ENCODE measurements at regions not wholly inside any gene's neighbourhood (a gene's known extent, or its start where the extent isn't known, plus 50 kb on each side); places are given as distances from the start of the nearest gene placed in this dataset.

DNA sequence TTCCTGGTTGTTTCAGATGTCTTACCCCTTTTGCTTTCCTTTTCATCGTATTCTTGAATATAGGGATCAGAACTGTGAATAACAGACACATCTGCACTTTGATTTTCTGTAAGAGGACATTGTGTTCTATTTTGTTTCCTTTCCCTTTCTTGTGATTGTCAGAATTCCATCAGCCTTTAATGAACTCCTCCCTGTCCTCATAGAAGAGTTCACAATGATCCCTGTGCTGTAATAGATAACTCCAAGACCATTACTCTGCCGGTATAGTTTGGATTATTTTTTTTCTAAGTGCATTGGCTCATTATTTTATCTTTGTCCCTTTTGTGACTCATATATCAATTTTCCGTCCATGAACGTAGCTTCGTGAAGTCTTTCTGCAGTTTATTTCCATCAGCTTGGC is 59.7 kb upstream of the PRDM8 start:
- TF ChIP-seq POLR2AphosphoS5 (IDR thresholded peaks at IDR 0.05) = no peak
- TF ChIP-seq, protein P1, sequence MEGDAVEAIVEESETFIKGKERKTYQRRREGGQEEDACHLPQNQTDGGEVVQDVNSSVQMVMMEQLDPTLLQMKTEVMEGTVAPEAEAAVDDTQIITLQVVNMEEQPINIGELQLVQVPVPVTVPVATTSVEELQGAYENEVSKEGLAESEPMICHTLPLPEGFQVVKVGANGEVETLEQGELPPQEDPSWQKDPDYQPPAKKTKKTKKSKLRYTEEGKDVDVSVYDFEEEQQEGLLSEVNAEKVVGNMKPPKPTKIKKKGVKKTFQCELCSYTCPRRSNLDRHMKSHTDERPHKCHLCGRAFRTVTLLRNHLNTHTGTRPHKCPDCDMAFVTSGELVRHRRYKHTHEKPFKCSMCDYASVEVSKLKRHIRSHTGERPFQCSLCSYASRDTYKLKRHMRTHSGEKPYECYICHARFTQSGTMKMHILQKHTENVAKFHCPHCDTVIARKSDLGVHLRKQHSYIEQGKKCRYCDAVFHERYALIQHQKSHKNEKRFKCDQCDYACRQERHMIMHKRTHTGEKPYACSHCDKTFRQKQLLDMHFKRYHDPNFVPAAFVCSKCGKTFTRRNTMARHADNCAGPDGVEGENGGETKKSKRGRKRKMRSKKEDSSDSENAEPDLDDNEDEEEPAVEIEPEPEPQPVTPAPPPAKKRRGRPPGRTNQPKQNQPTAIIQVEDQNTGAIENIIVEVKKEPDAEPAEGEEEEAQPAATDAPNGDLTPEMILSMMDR (IDR thresholded peaks at IDR 0.05) = no peak
- no peak for TF ChIP-seq EP300 (IDR thresholded peaks at IDR 0.05)
- TF ChIP-seq POLR2A (IDR thresholded peaks at IDR 0.05) = no peak
- WGBS, 5 donors = 83 to 91% (median 87%) methylated on average over 5 of the region's 5 CpGs
- H3K27me3 ChIP-seq = no peaks in the 10 kb centered on the region
- intact Hi-C loops (cut with DNase I; ENCODE audit: low total_unique reads) = no loop called here
- no peaks in the 10 kb centered on the region for H3K36me3 ChIP-seq
- H3K4me3 ChIP-seq = no peak overlapping the region
- DNase-seq = no peak
- peaks cover 0 to 11% (median 3%) of the 10 kb centered on the region in 4 donors for H3K4me1 ChIP-seq
- H3K27ac ChIP-seq = no peak overlapping the region
- H3K9me3 ChIP-seq = no peaks in the 10 kb centered on the region

DNA sequence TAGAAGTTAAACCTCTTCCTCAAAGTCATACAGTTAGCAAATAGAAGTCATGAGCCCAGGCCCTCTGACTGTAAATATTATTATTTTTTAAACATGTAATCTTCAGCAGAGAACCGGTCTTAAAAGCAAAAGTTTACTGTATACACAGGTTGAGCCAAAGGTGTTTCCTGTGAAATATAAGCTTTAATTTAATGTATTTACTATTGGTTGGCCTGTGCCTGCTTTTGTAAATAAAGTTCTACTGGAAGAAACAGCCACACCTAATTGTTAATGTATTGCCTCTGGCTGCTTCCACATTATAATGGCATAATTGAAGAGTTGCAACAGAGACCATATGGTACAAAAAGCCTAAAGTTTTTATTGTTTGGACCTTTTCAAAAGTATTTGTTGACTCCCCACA is 61.0 kb upstream of the PRDM8 start:
- H3K36me3 ChIP-seq = no peaks in the 10 kb centered on the region
- DNase-seq = no peak
- 17 to 52% (median 35%) methylated on average over 1 of the region's 1 CpG for WGBS, 5 donors
- intact Hi-C loops (cut with DNase I; ENCODE audit: low total_unique reads) = no loop called here
- TF ChIP-seq EP300 (IDR thresholded peaks at IDR 0.05) = no peak
- peaks cover 0 to 11% (median 3%) of the 10 kb centered on the region in 4 donors for H3K4me1 ChIP-seq
- H3K27ac ChIP-seq = no peak overlapping the region
- H3K27me3 ChIP-seq = no peaks in the 10 kb centered on the region
- H3K4me3 ChIP-seq = no peak overlapping the region
- H3K9me3 ChIP-seq = no peaks in the 10 kb centered on the region

DNA sequence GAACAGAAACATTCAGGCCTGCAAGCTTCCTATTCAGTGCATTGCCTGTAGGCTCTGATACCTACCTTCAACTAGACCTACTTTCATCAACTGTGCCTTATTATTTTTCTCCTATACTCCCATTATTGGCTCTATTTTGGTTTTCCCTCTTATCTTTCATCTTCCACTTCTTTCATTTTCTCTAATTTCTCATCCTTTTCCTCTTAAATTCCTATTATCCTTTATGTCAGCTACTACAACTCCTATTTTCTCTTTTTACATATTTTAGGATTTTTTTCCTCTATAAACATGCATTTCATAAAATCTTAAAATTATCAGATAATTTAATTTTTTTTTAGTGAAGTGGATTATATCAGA is 61.6 kb upstream of the PRDM8 start:
- no peak for DNase-seq
- H3K4me1 ChIP-seq = peaks cover 0 to 11% (median 3%) of the 10 kb centered on the region in 4 donors
- intact Hi-C loops (cut with DNase I; ENCODE audit: low total_unique reads) = no loop called here
- TF ChIP-seq POLR2AphosphoS5 (IDR thresholded peaks at IDR 0.05) (no peak), EP300 (IDR thresholded peaks at IDR 0.05) (no peak)
- no peaks in the 10 kb centered on the region for H3K36me3 ChIP-seq
- no peak overlapping the region for H3K27ac ChIP-seq
- no peaks in the 10 kb centered on the region for H3K9me3 ChIP-seq
- no peak overlapping the region for H3K4me3 ChIP-seq
- H3K27me3 ChIP-seq = no peaks in the 10 kb centered on the region

DNA sequence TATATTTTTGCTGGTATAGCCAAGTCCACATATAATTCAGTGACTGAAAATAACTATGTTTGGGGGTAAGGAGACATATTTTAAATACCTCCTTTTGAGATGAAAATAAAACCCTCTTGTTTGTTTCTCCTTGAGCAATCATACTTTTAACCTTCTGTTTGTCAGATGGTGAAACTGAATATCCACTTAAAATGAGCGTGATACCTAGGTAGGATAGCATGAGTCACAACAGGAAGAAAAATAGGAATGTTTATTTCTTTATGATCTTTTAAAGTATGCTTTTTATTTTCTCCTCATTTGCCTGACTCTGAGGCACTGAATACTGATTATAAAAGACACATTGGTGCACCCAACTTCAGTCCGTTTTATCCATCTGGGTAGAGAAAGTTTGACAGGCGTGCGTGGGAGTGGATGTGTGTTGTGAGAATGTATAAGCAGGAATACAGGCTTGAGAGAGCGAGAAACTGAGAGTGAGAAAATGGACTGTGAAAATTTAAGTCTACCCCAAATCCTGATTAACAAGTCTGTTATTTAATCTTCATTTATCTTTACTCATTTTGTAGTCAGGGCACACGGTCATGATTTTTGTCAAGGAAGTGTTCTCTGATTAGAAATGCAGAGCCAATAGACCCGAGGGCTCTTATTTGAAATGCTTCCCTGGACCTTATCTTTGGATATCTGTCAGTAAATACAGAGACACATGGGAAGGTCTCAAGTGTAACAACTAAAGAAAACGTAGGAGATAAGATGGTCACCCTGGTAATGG is 62.1 kb upstream of the ANTXR2 start:
- H3K36me3 ChIP-seq = no peaks in the 10 kb centered on the region
- 63 to 75% (median 68%) methylated on average over 8 of the region's 8 CpGs for WGBS, 5 donors
- H3K4me1 ChIP-seq = peaks cover 0 to 11% (median 3%) of the 10 kb centered on the region in 4 donors
- no peak overlapping the region for H3K27ac ChIP-seq
- DNase-seq = no peak
- H3K27me3 ChIP-seq = no peaks in the 10 kb centered on the region
- no peak overlapping the region for H3K4me3 ChIP-seq
- intact Hi-C loops (cut with DNase I; ENCODE audit: low total_unique reads) = no loop called here
- TF ChIP-seq POLR2AphosphoS5 (IDR thresholded peaks at IDR 0.05) (no peak), POLR2A (IDR thresholded peaks at IDR 0.05) (no peak), EP300 (IDR thresholded peaks at IDR 0.05) (no peak)
- TF ChIP-seq, protein P1 (IDR thresholded peaks at IDR 0.05) = no peak
- no peaks in the 10 kb centered on the region for H3K9me3 ChIP-seq

DNA sequence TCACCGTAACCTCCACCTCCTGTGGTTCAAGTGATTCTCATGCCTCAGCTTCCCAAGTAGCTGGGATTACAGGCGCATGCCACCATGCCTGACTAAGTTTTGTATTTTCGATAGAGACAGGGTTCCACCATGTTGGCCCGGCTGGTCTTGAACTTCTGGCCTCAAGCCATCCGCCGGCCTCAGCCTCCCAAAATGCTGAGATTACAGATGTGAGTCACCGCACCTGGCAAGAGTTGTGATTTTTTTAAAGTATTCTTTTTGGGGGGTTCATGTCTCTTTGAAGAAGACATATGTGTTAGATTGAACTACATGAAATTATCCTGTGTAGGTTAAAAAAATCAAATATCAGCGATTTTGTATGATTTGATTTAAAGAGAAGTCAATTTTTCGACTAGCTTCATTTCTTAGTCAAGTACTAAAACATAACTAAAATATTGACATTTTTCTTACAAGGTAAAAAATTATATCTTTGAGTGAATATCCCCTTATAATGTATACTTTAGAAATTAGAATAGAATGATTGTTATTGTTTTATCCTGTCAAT is 60.3 kb upstream of the ANTXR2 start:
- H3K27ac ChIP-seq = no peak overlapping the region
- no peaks in the 10 kb centered on the region for H3K9me3 ChIP-seq
- no peaks in the 10 kb centered on the region for H3K36me3 ChIP-seq
- H3K27me3 ChIP-seq = no peaks in the 10 kb centered on the region
- DNase-seq = no peak
- no peak for TF ChIP-seq EP300 (IDR thresholded peaks at IDR 0.05)
- TF ChIP-seq POLR2A (IDR thresholded peaks at IDR 0.05) = no peak
- no peak for TF ChIP-seq POLR2AphosphoS5 (IDR thresholded peaks at IDR 0.05)
- H3K4me3 ChIP-seq = no peak overlapping the region
- intact Hi-C loops (cut with DNase I; ENCODE audit: low total_unique reads) = no loop called here
- WGBS, 5 donors = 95 to 98% (median 95%) methylated on average over 9 of the region's 9 CpGs
- H3K4me1 ChIP-seq = peaks cover 0 to 5% (median 0%) of the 10 kb centered on the region in 4 donors

DNA sequence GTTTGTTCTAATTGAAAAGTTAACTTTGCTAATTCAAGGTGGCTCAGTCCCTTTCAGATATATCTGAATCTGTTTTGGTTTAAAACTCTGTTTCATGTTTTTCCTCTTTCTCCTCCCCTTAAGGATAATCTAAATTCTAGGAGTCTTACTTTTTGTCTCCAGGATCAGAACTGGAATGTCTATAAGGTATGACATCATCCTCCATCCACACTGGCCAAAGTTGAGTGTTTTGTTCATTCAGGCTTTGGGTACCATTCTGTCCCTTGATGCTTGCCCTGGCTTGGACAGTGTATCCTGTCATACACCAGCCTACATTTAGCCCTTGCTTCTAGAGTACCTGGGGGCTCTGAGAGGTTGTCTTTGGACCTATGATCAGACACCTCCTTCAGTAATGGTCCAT is 56.8 kb upstream of the ANTXR2 start:
- Histone ChIP-seq H3K9me3 (no peaks in the 10 kb centered on the region), H3K27me3 (no peaks in the 10 kb centered on the region), H3K4me1 (peaks cover 0 to 8% (median 0%) of the 10 kb centered on the region in 4 donors), H3K27ac (no peak overlapping the region), H3K36me3 (no peaks in the 10 kb centered on the region), H3K4me3 (no peak overlapping the region)
- TF ChIP-seq EP300 (IDR thresholded peaks at IDR 0.05) (no peak), POLR2A (IDR thresholded peaks at IDR 0.05) (no peak), POLR2AphosphoS5 (IDR thresholded peaks at IDR 0.05) (no peak)
- TF ChIP-seq, protein P1 (IDR thresholded peaks at IDR 0.05) = no peak
- no peak for DNase-seq
- intact Hi-C loops (cut with DNase I; ENCODE audit: low total_unique reads) = no loop called here

All from stomach (tissue), 8 donors.